NT2/D1 (cell line): ENCODE measurements at regions not wholly inside any gene's neighbourhood (a gene's known extent, or its start where the extent isn't known, plus 50 kb on each side); places are given as distances from the start of the nearest gene placed in this dataset.

Experiments
- SUZ12 ChIP-seq: IDR thresholded peaks from 2 replicates; pipeline ENCODE4 v1.6.1; 2011; ENCODE audit not compliant: insufficient read length, insufficient read depth; ENCODE audit errors: extremely low read depth
- YY1 ChIP-seq: IDR thresholded peaks from 2 replicates; pipeline ENCODE4 v1.6.1; 2011; ENCODE audit not compliant: insufficient read length, insufficient read depth
- ZNF274 ChIP-seq: IDR thresholded peaks from 2 replicates; pipeline ENCODE4 v1.6.1; 2011; ENCODE audit warnings: mild to moderate bottlenecking, low read depth, low read length

- TF ChIP-seq SUZ12, result no peak
- no peak for TF ChIP-seq YY1
- TF ChIP-seq ZNF274, result no peak
These were observed 395.4 kb downstream of the EPHA4 start for GRCh38 chr2:221176667-221177066.
